Coronary artery (tissue), 2 donors: ENCODE measurements at regions not wholly inside any gene's neighbourhood (a gene's known extent, or its start where the extent isn't known, plus 50 kb on each side); places are given as distances from the start of the nearest gene placed in this dataset.

Experiments
- DNase-seq: peaks from one replicate; pipeline ENCODE4 v3.0.0-alpha.2; 2017; ENCODE audit warnings: low spot score
- H3K27ac ChIP-seq, 2 donors: fragments of 200-600 bp; sonication (generic); one replicate each; pipeline ENCODE4 v1.5.1; 2016 to 2019
- H3K4me3 ChIP-seq: fragments of 200-600 bp; sonication (generic); 2 replicates; pipeline ENCODE4 v1.5.1; 2016; ENCODE audit warnings: mild to moderate bottlenecking, moderate library complexity
- CTCF ChIP-seq: fragments of 200-600 bp; sonication (generic); IDR thresholded peaks from one replicate; pipeline ENCODE4 v1.5.1; 2019; ENCODE audit warnings: antibody characterized with exemption

- no peak overlapping the region for H3K4me3 ChIP-seq
- no peak for TF ChIP-seq CTCF
- no peak for DNase-seq
- H3K27ac ChIP-seq, result no peak overlapping the region
Measured at GRCh38 chr10:130882906-130883305, 428.6 kb downstream of the TCERG1L start.

GRCh38 chr10:130884456-130884855 is 427.1 kb downstream of the TCERG1L start:
- H3K27ac ChIP-seq, result no peak overlapping the region
- H3K4me3 ChIP-seq, result no peak overlapping the region
- DNase-seq, result no peak
- TF ChIP-seq CTCF, result no peak

- TF ChIP-seq CTCF, result no peak
- no peak for DNase-seq
- H3K4me3 ChIP-seq, result no peak overlapping the region
- H3K27ac ChIP-seq, result no peak overlapping the region
Measured at GRCh38 chr10:130885021-130885655, 426.4 kb downstream of the TCERG1L start.

- Histone ChIP-seq H3K4me3 (no peak overlapping the region), H3K27ac (no peak overlapping the region)
- TF ChIP-seq CTCF, result no peak
- DNase-seq, result no peak
Measured at GRCh38 chr10:130887170-130887569, 424.4 kb downstream of the TCERG1L start.

GRCh38 chr10:130888493-130888892 is 423.0 kb downstream of the TCERG1L start:
- H3K4me3 ChIP-seq, result no peak overlapping the region
- H3K27ac ChIP-seq, result no peak overlapping the region
- no peak for TF ChIP-seq CTCF
- DNase-seq, result no peak

- no peak overlapping the region for H3K27ac ChIP-seq
- DNase-seq, result no peak
- no peak for TF ChIP-seq CTCF
- no peak overlapping the region for H3K4me3 ChIP-seq
Measured at GRCh38 chr10:130889240-130889639, 422.3 kb downstream of the TCERG1L start.

- no peak overlapping the region for H3K27ac ChIP-seq
- DNase-seq, result no peak
- TF ChIP-seq CTCF, result no peak
- no peak overlapping the region for H3K4me3 ChIP-seq
Measured at GRCh38 chr10:130889780-130890179, 421.7 kb downstream of the TCERG1L start.
